Uterus (tissue), 2 donors: ENCODE measurements at regions not wholly inside any gene's neighbourhood (a gene's known extent, or its start where the extent isn't known, plus 50 kb on each side); places are given as distances from the start of the nearest gene placed in this dataset.

Source experiments
- POLR2A ChIP-seq, 2 donors: fragments of 450-650 bp; IDR thresholded peaks; one replicate each; pipeline ENCODE4 v1.6.1; 2016; ENCODE audit warnings: antibody characterized with exemption in 2 of 2, mild to moderate bottlenecking in 1 of 2, moderate library complexity in 1 of 2
- TF ChIP-seq, protein P1 (sequence below), 4 experiments: fragments of 200-600 bp in 2 of 4; fragments of 450-650 bp in 2 of 4; sonication (generic) in 2 of 4; IDR thresholded peaks; one replicate each; pipeline ENCODE4 v1.5.1; 2016 to 2019; ENCODE audit warnings: antibody characterized with exemption in 4 of 4, mild to moderate bottlenecking in 2 of 4, moderate library complexity in 1 of 4

DNA sequence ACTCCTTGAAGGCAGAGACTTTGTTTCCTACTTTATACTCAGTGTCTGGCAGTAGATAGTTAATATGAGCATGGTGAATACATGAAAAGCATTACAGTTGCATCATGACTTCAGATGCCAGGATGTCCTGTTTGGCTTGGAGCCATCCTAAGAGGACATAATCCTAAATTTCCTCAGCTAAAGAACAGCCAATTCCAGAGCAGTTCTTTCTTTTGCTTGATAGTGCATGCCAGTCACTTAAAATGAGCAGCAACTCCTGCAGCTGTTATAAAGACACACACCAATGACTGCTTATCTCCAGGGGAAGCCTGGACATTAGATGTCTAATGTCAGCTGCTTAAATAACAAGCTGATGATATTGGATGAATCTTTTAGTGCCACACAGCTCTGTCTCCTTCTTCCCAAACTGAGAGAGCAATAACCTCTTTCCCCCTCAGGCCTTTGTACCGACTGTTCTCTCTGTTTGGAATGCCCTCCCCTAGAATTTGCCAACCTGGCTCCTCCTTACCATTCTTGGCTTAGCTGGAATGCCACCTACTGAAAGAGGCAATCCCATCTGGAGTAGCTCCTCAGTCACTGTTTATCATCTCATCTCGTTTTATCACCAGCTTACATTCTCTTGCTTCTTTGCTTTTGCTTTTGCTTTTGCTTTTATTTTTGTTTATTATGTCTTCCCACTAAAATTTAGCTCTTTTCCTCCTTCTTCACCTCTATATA lies 100.8 kb upstream of the USP38 start:
- TF ChIP-seq, protein P1, sequence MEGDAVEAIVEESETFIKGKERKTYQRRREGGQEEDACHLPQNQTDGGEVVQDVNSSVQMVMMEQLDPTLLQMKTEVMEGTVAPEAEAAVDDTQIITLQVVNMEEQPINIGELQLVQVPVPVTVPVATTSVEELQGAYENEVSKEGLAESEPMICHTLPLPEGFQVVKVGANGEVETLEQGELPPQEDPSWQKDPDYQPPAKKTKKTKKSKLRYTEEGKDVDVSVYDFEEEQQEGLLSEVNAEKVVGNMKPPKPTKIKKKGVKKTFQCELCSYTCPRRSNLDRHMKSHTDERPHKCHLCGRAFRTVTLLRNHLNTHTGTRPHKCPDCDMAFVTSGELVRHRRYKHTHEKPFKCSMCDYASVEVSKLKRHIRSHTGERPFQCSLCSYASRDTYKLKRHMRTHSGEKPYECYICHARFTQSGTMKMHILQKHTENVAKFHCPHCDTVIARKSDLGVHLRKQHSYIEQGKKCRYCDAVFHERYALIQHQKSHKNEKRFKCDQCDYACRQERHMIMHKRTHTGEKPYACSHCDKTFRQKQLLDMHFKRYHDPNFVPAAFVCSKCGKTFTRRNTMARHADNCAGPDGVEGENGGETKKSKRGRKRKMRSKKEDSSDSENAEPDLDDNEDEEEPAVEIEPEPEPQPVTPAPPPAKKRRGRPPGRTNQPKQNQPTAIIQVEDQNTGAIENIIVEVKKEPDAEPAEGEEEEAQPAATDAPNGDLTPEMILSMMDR (IDR thresholded peaks at IDR 0.05) = no peak
- TF ChIP-seq POLR2A (IDR thresholded peaks at IDR 0.05) = no peak
